Fibroblast of peridontal ligament (primary cell): ENCODE measurements at regions not wholly inside any gene's neighbourhood (a gene's known extent, or its start where the extent isn't known, plus 50 kb on each side); places are given as distances from the start of the nearest gene placed in this dataset.
"Not testable (repeated sequence)": the region's sequence is repeated elsewhere in the genome, so short reads cannot be mapped to it uniquely, and the experiment has no call there.

Experiments
- DNase-seq: peaks from one replicate; pipeline ENCODE4 v3.0.0-alpha.2; 2010; ENCODE audit errors: extremely low read depth

DNA sequence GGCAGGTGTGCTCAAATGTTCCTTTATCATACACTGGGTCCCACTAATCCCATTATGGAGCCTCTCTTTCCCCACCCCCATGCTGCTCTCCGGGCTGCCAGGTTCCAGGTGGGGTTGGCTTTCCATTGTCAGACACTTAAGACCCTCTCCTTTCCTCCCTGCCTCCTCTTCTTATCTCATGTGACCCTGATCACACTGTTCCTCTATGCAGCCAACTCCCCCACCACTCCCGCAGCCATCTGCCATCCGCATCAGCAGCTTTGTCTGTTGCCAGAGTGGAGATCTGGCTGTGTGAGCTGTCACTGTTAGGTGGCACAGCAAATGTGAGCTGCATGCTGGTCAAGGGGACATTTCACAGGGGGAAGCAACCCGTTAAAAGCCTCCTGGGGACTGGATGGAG lies 391.4 kb downstream of the TNS3 start:
- no peak for DNase-seq

- DNase-seq = no peak
These were observed 393.1 kb downstream of the TNS3 start for GRCh38 chr7:47188653-47189315.

DNA sequence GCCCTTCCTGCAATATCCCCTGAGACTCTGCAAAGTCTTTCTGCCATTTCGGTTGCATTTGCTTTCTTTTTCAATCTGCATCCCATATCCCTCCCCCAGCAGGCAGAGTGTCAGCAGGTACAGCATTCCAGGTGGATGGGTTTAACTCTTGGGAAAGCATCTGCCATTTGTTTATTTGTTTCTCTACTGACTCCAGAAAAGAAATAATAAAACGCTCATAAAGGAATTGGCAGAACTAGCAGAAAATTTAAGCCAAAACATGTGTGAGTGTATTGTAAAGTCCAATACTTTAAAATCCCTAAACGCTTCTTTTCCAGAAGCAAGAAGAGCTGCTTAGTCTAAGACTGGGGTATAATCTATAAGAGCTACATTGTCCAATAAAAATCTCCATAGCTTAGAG lies 393.8 kb downstream of the TNS3 start:
- no peak for DNase-seq

DNA sequence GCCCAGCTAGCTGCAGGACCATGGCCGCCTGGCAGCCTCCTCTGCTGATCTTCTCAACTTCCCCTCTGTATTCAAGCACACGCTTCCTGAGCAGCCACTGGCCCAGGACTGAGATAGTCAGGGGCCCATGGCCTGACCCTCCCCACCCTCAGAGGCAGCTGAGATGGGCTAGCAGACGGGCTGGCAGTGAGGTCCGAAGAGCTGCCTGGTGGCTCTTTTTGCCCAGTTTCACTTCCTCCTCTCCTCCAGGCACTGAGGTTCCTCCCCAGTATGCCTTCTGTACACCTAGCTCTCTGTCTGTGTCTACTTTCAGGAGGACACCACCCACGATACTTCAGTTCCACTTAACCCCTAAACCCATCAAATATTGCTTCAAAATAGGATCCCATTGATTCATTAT lies 395.6 kb downstream of the TNS3 start:
- DNase-seq = no peak

GRCh38 chr7:47185839-47186238 lies 396.1 kb downstream of the TNS3 start:
- DNase-seq = no peak

- no peak for DNase-seq
These were observed 396.7 kb downstream of the TNS3 start for GRCh38 chr7:47185170-47185569.

DNA sequence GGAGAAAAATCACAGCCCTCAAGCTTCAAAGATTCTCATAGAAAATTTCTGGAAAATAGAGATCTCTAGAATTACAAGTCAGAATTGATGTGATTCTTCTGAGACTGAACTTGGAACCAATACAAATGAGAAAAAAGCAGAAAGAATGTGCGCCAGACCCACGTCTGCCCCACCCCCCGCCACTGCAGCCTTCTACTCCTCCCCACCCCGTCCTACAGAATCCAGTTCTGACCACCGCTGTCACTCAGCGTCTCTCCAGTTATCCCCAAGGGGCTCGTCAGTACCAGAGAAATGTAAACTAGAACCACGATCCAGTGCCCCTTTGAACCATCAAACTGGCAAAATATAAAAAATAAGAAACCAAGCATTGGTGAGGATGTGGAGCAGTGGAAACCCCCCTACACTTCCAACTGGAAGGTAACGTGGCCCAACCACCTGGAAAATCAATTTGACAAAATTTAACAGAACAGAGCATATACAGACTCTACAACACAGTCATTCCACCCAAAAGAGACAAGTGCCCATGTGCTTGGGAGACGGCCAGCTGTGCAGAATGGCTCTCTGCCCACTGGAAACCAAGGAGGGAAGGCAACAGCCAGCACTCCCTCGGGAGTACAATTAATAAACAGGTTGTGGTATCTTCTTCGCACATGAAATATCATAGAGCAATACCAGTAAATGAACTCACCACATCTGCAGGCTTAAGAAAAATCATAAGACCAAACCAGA lies 397.9 kb downstream of the TNS3 start:
- DNase-seq = peak; percentile 34

DNA sequence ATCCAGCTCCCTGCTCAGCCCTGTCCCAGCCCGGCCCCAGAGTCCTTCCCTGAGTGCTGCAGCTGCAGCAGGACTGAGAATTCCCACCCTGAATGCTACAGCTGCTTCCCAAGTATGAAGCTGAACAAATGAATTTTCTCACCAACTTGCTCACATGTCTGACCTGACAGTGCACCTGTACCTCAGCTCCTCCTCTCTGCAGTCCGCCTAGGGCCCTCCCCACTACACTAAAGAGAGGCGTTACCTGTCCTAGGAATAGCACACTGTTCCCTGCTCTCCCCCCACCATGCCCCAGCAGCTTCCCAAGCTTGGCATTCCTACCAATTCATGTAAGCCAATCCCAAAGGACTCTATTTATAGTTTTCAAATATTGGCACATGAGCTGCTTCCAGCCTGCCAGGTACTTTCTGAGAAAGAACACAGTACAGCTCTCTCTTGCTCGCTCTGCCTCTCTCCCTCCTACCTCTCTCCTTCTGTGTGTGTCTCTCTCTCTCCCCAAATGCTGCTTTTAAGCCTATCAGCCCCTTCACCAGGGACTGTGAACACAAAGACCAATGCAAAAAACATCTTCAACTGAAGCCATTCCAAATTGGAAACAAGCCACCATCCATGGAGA lies 400.1 kb downstream of the TNS3 start:
- no peak for DNase-seq

- peak; percentile 16 for DNase-seq
These were observed 401.4 kb downstream of the TNS3 start for GRCh38 chr7:47180516-47180826.

GRCh38 chr7:47179812-47180515 lies 401.9 kb downstream of the TNS3 start:
- peak; percentile 85 for DNase-seq

DNA sequence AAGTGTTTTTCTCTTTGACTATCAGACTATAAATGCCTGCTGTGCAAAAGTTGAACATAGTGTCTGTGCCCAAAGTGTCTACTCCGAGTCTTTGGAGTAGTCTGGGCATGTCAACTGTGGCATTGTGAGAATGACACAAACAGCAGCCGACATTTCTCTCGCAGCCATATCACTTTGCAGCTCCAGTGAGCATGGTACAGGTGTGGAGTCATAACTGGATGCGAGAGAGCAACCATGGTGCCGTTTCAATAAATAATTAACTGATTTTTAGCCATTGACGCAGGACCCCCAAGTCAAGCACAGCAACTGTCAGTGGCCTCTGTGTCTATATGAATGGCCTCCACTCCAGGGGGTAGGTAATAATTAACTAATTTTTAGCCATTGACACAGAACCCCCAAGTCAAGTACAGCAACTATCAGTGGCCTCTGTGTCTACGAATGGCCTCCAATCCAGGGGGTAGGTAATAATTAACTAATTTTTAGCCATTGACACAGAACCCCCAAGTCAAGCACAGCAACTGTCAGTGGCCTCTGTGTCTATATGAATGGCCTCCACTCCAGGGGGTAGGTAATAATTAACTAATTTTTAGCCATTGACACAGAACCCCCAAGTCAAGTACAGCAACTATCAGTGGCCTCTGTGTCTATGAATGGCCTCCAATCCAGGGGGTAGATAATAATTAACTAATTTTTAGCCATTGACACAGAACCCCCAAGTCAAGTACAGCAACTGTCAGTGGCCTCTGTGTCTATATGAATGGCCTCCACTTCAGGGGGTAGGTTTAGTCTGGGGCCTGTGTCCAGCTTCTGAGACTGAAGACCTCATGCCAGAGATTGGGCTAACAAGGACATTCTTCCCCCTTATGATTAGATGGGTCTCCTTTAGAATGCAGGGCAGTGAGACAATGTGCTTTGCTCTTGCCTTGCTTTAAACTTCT lies 409.0 kb downstream of the TNS3 start:
- DNase-seq = not testable (repeated sequence)

GRCh38 chr7:47170516-47170915 lies 411.4 kb downstream of the TNS3 start:
- DNase-seq = no peak

DNA sequence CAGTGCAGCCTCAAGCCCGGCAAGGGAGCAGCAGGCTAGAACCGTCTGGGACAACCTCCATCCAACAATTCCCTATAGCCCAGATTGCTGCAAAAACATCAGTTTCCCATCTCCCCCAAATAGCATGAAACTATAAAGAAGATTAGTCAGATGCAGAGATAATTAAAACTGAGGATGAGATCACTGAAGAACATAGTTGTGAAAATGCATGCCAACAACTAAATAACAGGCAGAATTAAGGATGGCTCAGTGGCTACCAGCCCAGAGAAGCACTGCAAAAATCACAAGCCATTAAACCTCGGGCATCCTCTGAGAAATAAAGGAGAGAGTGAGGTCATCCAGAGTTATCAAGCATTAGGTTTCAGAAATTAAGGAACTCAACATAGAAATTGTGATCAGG lies 427.1 kb downstream of the TNS3 start:
- peak; percentile 11 for DNase-seq

DNA sequence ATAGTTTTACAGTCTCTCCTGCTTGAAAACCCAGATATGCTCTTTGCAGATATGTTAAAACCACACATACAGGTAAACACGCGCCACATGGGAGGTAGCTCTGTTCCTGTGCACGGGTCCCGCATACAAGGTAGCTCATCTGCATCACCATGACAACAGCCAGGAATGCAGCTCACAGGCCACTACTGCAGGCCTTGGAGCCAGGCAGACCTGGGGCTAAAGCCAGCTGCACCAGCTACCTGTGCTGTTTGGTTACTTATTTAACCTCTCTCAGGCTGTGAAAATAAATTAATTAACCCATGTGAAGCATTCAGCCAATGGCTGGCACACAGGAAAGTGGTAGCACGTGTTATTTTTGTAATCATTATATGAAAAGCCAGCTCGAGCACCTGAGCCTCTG lies 428.3 kb downstream of the TNS3 start:
- DNase-seq = no peak

- DNase-seq = peak; percentile 87
These were observed 428.9 kb downstream of the TNS3 start for GRCh38 chr7:47153058-47153457.

GRCh38 chr7:47152307-47152706 lies 429.6 kb downstream of the TNS3 start:
- no peak for DNase-seq

GRCh38 chr7:47150497-47151260 lies 431.2 kb downstream of the TNS3 start:
- DNase-seq = no peak

DNA sequence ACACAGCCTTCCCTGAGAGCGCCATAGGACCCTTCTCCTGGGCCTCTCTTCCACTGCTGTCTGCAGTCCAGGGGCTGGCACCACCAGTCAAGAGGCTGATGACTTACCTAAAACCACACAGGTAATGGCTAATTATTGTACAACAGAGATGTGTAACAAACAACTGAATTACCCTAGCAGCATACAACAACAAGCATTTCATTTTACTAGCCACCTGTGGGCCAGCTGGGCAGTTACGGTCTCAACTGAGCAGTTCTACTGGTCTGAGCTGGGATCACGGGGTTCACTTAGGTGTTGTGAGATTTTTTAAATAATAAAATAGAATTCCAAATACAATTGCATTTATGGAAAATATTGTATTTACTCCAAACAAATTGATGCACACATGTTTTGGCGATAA lies 431.9 kb downstream of the TNS3 start:
- no peak for DNase-seq

- DNase-seq = no peak
These were observed 432.6 kb downstream of the TNS3 start for GRCh38 chr7:47149208-47149839.

- peak; percentile 11 for DNase-seq
These were observed 433.2 kb downstream of the TNS3 start for GRCh38 chr7:47148536-47149207.
